ENCODE measurements at regions not wholly inside any gene's neighbourhood (a gene's known extent, or its start where the extent isn't known, plus 50 kb on each side); places are given as distances from the start of the nearest gene placed in this dataset.

DNA sequence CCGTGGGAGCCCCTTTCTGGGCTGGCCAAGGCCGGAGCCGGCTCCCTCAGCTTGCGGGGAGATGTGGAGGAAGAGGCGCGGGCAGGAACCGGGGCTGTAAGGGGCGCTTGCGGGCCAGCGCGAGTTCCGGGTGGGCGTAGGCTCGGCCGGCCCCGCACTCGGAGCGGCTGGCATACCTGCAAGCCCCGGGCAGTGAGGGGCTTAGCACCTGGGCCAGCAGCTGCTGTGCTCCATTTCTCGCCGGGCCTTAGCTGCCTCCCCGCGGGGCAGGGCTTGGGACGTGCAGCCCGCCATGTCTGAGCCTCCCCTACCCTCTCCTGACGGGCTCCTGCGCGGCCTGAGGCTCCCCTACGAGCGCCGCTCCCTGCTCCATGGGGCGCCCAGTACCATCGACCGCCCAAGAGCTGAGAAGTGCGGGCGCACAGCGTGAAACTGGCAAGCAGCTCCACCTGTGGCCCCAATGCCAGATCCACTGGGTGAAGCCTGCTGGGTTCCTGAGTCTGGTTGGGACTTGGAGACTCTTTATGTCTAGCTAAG lies 82.8 kb upstream of the E2F3 start:
- no peak for DNase-seq
- Mint-ChIP-seq H3K9me3 (ENCODE audit: low read depth) (peaks cover 8% of the 10 kb centered on the region), H3K27ac (peak overlapping the region; percentile 99), H3K4me1 (peaks cover 21% of the 10 kb centered on the region), H3K4me3 (peak overlapping the region; percentile 86), H3K27me3 (peaks cover 5% of the 10 kb centered on the region), H3K36me3 (peaks cover 13% of the 10 kb centered on the region)
- ATAC-seq, result no peak
- CTCF ChIA-PET, result interaction anchor here (0.9 to 3.8 kb wide), 10 partner anchors 13 to 1270 kb away, joined by 3 to 23 read pairs (median 4); no protein-coding TSS in a partner anchor

DNA sequence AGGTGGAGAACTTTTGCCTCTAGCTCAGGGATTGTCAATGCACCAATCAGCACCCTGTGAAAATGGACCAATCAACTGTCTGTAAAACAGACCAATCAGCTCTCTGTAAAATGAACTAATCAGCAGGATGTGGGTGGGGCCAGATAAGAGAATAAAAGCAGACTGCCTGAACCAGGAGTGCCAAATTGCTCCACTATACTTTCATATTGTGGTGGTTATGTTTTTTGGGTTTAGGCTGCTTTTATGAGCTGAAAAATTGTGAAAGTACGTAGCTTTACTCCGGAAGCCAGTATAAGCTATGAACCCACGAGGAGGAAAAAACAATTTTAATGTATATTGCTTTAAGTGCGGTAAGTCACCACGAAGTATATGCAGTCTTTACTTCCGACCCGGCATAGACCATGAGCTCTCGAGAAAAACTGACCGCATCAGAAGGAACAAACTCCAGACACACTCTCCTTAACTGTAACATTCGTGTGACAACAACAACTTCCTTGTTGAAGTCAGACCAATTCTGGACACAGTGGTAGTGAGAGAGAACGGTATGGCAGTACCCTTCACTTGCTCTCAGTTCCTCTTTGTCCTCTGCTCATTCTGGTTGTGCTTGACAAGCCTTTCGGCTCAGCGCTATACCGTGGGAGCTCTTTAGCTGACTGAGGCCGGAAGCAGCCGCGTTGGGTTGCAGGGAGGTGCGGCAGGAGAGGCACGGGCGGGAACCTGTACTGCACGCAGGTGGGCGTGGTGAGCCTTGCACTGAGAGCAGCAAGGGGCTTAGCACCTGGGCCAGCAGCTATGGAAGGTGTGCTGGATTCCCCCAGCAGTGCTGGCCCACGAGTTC lies 81.9 kb upstream of the E2F3 start:
- peaks cover 5% of the 10 kb centered on the region for H3K27me3 Mint-ChIP-seq
- peak; percentile 93 for DNase-seq
- peaks cover 13% of the 10 kb centered on the region for H3K36me3 Mint-ChIP-seq
- H3K4me3 Mint-ChIP-seq, result peak overlapping the region; percentile 86
- peaks cover 8% of the 10 kb centered on the region for H3K9me3 Mint-ChIP-seq (ENCODE audit: low read depth)
- peak overlapping the region; percentile 99 for H3K27ac Mint-ChIP-seq
- CTCF ChIA-PET, result interaction anchor here (0.9 to 3.8 kb wide), 12 partner anchors 12 to 1269 kb away, joined by 3 to 23 read pairs (median 4); no protein-coding TSS in a partner anchor
- ATAC-seq, result peak; percentile 93
- peaks cover 21% of the 10 kb centered on the region for H3K4me1 Mint-ChIP-seq

DNA sequence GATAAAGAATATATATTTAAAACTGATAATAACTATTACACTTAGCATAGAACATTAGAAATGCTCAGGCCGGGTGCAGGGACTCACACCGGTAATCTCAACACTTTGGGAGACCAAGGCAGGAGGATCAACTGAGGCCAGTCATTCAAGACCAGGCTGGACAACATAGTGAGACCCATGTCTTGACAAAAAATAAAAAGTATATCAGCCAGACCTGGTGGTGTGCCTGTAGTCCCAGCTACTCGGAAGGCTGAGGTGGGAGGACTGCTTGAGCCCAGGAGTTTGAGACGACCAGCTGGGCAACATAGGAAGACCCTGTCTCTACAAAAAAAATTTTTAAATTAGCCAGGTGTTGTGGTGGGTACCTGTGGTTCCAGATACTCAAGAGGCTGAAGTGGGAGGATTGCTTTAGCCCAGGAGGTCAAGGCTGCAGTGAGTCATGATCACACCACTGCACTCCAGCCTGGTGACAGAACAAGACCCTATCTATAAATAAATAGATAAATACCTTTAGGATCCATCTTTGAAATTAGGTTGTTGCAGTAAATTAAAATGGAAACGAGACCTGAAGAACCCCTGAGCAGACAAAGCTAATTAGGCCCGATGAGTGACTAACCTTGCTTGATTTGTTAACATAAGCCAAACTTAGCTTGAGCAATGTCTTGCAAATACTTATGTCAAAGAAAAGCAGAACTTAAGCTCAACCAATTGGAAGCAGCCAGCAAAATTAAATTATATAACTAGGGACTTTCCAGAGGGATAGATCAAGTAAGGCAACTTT lies 75.8 kb upstream of the E2F3 start:
- H3K4me1 Mint-ChIP-seq, result peaks cover 2% of the 10 kb centered on the region
- H3K4me3 Mint-ChIP-seq, result no peak overlapping the region
- CTCF ChIA-PET, result no interaction called here
- H3K27ac Mint-ChIP-seq, result no peak overlapping the region
- peaks cover 2% of the 10 kb centered on the region for H3K36me3 Mint-ChIP-seq
- H3K27me3 Mint-ChIP-seq, result peaks cover 3% of the 10 kb centered on the region
- ATAC-seq (no peak), DNase-seq (no peak)
- H3K9me3 Mint-ChIP-seq (ENCODE audit: low read depth), result no peaks in the 10 kb centered on the region

GRCh38 chr6:20326422-20326728 lies 75.3 kb upstream of the E2F3 start:
- ATAC-seq (no peak), DNase-seq (no peak)
- Mint-ChIP-seq H3K27me3 (peaks cover 4% of the 10 kb centered on the region), H3K4me1 (no peaks in the 10 kb centered on the region), H3K4me3 (no peak overlapping the region), H3K9me3 (ENCODE audit: low read depth) (no peaks in the 10 kb centered on the region), H3K27ac (no peak overlapping the region), H3K36me3 (no peaks in the 10 kb centered on the region)
- CTCF ChIA-PET, result no interaction called here

GRCh38 chr6:20327141-20327540 lies 74.5 kb upstream of the E2F3 start:
- Mint-ChIP-seq H3K9me3 (ENCODE audit: low read depth) (no peaks in the 10 kb centered on the region), H3K4me3 (no peak overlapping the region), H3K36me3 (no peaks in the 10 kb centered on the region), H3K27me3 (peaks cover 6% of the 10 kb centered on the region), H3K4me1 (no peaks in the 10 kb centered on the region), H3K27ac (no peak overlapping the region)
- DNase-seq (no peak), ATAC-seq (no peak)
- CTCF ChIA-PET, result no interaction called here

DNA sequence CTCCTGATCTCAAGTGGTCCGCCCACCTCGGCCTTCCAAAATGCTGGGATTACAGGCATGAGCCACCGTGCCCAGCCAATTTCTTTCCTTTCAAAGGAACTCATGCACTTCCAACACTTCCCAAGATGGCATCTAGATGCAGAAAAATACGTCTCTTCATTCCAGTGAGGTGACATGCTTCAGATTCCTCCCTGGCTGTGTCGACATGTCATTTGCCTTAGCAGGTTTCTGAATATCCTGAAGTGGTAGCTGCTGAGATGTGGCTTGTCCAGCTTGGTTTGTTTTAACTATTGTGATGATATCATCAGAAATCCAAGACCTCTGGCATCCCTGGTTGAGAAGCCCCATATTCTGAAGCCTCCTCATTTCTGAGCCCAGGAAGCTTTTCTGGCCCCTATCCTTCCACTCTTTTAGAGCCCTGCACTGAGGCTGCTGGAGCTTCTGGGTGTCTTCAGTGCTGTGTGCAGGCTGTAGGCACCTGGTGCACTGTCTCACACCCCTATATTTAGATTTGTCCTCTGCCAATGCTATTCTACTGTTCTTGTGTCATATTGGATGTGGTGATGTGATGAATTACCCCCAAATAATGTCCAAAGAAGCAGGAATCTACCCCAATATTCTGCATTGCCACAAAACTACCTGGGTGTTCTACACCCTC lies 73.3 kb upstream of the E2F3 start:
- Mint-ChIP-seq H3K4me3 (no peak overlapping the region), H3K27ac (no peak overlapping the region), H3K9me3 (ENCODE audit: low read depth) (no peaks in the 10 kb centered on the region), H3K4me1 (no peaks in the 10 kb centered on the region), H3K27me3 (peaks cover 6% of the 10 kb centered on the region), H3K36me3 (no peaks in the 10 kb centered on the region)
- DNase-seq (no peak), ATAC-seq (no peak)
- CTCF ChIA-PET, result interaction anchor here (0.7 to 1.0 kb wide), 2 partner anchors 8 to 13 kb away, joined by 3 read pairs; no protein-coding TSS in a partner anchor

DNA sequence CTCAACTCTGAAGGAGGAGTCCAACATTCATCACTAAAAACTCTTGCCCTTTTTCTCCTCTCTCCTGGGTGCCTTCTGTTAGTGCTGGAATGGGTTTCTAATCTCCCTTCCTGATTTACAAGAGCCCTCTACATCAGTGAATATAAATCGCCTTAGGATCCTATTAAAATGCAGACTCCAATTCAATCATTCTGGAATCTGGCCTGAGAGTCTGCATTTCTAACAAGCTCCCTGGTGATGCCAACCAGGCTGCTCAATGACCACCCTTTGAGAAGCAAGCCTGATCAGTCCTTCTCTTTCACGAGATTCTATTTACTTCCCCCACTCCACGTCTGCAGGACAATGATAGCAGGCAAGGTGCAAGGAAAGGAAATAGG lies 72.8 kb upstream of the E2F3 start:
- no peak overlapping the region for H3K4me3 Mint-ChIP-seq
- CTCF ChIA-PET, result interaction anchor here (0.7 kb wide), 1 partner anchor 14 kb away, joined by 3 read pairs; no protein-coding TSS in a partner anchor
- no peak for ATAC-seq
- no peaks in the 10 kb centered on the region for H3K36me3 Mint-ChIP-seq
- no peak overlapping the region for H3K27ac Mint-ChIP-seq
- H3K9me3 Mint-ChIP-seq (ENCODE audit: low read depth), result no peaks in the 10 kb centered on the region
- no peaks in the 10 kb centered on the region for H3K4me1 Mint-ChIP-seq
- no peak for DNase-seq
- peaks cover 6% of the 10 kb centered on the region for H3K27me3 Mint-ChIP-seq

DNA sequence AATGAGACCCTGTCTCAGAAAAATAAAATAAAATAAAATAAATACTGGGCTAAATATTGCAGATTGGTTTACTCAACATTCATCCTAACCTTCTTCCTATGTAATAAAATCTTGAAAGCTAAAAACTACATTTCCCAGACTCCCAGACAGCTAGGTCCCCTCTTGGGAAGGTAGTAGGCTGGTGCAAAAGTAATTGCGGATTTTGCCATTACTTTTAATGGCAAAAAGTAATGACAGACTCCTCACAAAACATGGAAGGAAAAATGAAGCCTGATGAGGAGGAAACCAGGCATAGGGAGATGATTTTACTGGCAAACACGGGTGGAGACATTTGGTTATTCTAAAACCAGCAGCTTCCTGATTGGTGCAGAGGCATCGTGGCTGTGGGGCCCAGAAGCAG lies 70.6 kb upstream of the E2F3 start:
- Mint-ChIP-seq H3K27me3 (peaks cover 6% of the 10 kb centered on the region), H3K4me1 (peaks cover 7% of the 10 kb centered on the region), H3K9me3 (ENCODE audit: low read depth) (no peaks in the 10 kb centered on the region), H3K27ac (no peak overlapping the region), H3K36me3 (peaks cover 3% of the 10 kb centered on the region), H3K4me3 (no peak overlapping the region)
- no peak for DNase-seq
- no peak for ATAC-seq
- CTCF ChIA-PET, result interaction anchor here (1.6 to 2.0 kb wide), 2 partner anchors 11 to 74 kb away, joined by 6 read pairs; no protein-coding TSS in a partner anchor

DNA sequence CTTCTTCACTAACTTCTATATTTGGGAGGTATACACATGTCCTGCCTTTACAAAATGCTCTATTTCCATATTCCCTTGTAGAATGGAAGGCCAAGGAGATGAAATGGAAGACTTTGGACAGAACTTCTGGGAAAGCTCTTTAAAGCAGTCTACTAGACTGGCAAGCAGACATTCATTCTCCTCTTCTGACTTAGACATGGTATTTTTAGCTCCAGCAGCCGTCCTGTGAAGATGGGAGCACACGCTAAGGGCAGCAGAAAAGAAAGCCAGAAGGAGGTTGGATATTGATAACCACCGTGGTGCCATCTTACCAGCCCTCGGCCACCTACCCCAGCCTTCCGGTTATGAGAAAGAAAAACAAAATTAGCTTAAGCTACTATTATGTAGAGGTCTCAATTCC lies 70.1 kb upstream of the E2F3 start:
- H3K27me3 Mint-ChIP-seq, result peaks cover 6% of the 10 kb centered on the region
- H3K36me3 Mint-ChIP-seq, result peaks cover 3% of the 10 kb centered on the region
- no peak overlapping the region for H3K4me3 Mint-ChIP-seq
- DNase-seq (no peak), ATAC-seq (no peak)
- no peak overlapping the region for H3K27ac Mint-ChIP-seq
- no peaks in the 10 kb centered on the region for H3K9me3 Mint-ChIP-seq (ENCODE audit: low read depth)
- peaks cover 12% of the 10 kb centered on the region for H3K4me1 Mint-ChIP-seq
- CTCF ChIA-PET, result interaction anchor here (1.6 to 2.0 kb wide), 2 partner anchors 12 to 73 kb away, joined by 6 read pairs; no protein-coding TSS in a partner anchor

DNA sequence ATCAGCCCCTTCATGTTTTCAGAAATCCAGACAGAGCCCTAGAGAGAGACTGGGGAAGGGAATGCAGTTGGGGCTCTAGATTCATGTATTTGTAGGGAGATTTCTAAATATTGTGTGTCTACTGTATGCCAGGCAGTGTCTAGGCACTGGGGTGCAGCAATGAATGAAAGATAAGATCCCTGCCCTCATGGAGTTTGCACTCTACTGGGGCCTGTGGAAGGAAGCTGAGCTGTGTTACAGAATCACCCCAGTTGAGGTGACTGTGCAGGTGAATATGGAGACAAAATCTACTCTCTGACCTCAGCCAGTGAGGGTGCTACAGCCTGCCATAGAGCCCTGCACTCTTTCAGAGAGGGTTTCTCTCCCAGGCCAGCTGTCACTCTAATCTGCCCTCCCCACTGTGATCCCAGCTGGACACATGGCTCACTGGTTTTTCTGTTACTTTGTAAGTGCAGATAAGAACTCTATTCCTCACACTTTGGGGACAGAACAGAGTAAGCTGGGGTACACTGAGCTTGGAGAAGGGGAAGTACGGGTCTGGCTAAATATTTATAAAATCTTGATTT lies 69.2 kb upstream of the E2F3 start:
- DNase-seq (no peak), ATAC-seq (no peak)
- CTCF ChIA-PET, result interaction anchor here (1.6 to 2.0 kb wide), 2 partner anchors 13 to 72 kb away, joined by 6 read pairs; no protein-coding TSS in a partner anchor
- Mint-ChIP-seq H3K27me3 (peaks cover 6% of the 10 kb centered on the region), H3K4me3 (no peak overlapping the region), H3K36me3 (peaks cover 3% of the 10 kb centered on the region), H3K27ac (no peak overlapping the region), H3K9me3 (ENCODE audit: low read depth) (no peaks in the 10 kb centered on the region), H3K4me1 (peaks cover 14% of the 10 kb centered on the region)

DNA sequence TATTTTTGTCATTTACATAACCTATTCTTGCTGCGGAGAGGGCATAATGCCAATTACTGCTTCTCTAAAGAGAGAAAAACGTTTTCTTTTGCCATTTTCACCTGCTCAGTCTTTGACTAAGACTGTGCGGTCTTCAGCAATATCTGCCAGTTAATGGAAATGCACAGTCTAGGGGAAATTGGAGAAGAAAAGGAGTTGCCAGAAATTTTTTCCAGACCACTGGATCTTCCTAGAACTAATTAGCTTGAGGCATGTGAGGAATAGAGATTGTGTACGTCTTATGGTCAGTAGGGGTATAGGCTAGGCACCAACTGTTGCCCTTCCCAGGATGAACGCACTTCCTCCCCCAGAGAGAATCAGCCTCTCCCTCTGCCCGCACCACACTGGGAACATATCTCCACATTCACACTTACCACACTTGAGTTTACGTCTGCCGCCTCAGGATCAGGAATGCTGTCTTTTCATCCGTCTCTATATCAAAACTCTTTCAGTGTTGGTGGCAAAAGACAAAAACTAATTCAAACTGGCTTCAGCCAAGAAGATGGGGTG lies 67.9 kb upstream of the E2F3 start:
- DNase-seq (no peak), ATAC-seq (no peak)
- CTCF ChIA-PET, result interaction anchor here (0.8 to 1.3 kb wide), 2 partner anchors 14 to 43 kb away, joined by 3 to 4 read pairs; no protein-coding TSS in a partner anchor
- Mint-ChIP-seq H3K27ac (no peak overlapping the region), H3K9me3 (ENCODE audit: low read depth) (no peaks in the 10 kb centered on the region), H3K36me3 (peaks cover 3% of the 10 kb centered on the region), H3K4me3 (no peak overlapping the region), H3K4me1 (peaks cover 14% of the 10 kb centered on the region), H3K27me3 (peaks cover 6% of the 10 kb centered on the region)

DNA sequence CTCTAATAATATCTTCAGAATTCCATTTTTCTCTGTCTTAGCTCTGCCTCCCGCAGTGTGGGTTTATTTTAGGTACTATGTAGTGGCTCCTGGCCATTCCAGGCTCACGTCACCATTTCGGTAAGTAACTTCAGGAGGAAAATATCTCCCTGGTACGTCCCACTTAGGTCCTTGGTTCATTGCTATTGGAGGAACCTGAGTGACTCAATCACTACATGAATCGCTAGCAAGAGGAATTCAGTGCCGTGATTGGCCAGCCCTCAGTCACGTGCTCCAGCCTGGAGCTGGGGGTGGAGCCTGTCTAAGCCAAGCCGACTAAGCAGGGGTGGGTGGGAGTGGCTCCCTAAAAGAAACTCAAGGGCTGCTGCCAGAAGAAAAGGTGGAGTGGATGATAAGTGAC lies 67.3 kb upstream of the E2F3 start:
- peaks cover 6% of the 10 kb centered on the region for H3K27me3 Mint-ChIP-seq
- no peak overlapping the region for H3K4me3 Mint-ChIP-seq
- peaks cover 14% of the 10 kb centered on the region for H3K4me1 Mint-ChIP-seq
- CTCF ChIA-PET, result interaction anchor here (1.3 kb wide), 1 partner anchor 14 kb away, joined by 4 read pairs; no protein-coding TSS in a partner anchor
- ATAC-seq (no peak), DNase-seq (no peak)
- no peaks in the 10 kb centered on the region for H3K9me3 Mint-ChIP-seq (ENCODE audit: low read depth)
- peaks cover 3% of the 10 kb centered on the region for H3K36me3 Mint-ChIP-seq
- H3K27ac Mint-ChIP-seq, result no peak overlapping the region

Measured in activated CD8-positive, alpha-beta memory T cell treated with anti-CD3 and anti-CD28 coated beads, Interleukin-2, amount 10 ng/mL, durations not matched to agents 7 days and 5 days (primary cell).